WERI-Rb-1 (cell line): ENCODE measurements at regions not wholly inside any gene's neighbourhood (a gene's known extent, or its start where the extent isn't known, plus 50 kb on each side); places are given as distances from the start of the nearest gene placed in this dataset.
"Not testable (repeated sequence)": the region's sequence is repeated elsewhere in the genome, so short reads cannot be mapped to it uniquely, and the experiment has no call there.

Experiments used
- DNase-seq: peaks from one replicate; pipeline ENCODE4 v3.0.0-alpha.2; 2020
- H3K27ac ChIP-seq: fragments of 250-450 bp; sonication (Bioruptor Pico); 2 replicates; pipeline ENCODE4 v1.5.1; 2020; ENCODE audit warnings: mild to moderate bottlenecking, moderate library complexity
- H3K27me3 ChIP-seq: fragments of 250-450 bp; sonication (Bioruptor Pico); 2 replicates; pipeline ENCODE4 v1.5.1; 2021; ENCODE audit warnings: mild to moderate bottlenecking, low read depth, moderate library complexity; ENCODE audit not compliant: insufficient read depth, severe bottlenecking
- H3K36me3 ChIP-seq: fragments of 250-450 bp; sonication (Bioruptor Pico); 2 replicates; pipeline ENCODE4 v1.5.1; 2020; ENCODE audit warnings: mild to moderate bottlenecking, moderate library complexity
- H3K4me3 ChIP-seq: 2 replicates; pipeline ENCODE4 v1.5.1; 2011; ENCODE audit warnings: low read depth, mild to moderate bottlenecking, control low read depth, low read length
- H3K9me3 ChIP-seq: fragments of 250-450 bp; sonication (Bioruptor Pico); 2 replicates; pipeline ENCODE4 v1.5.1; 2021; ENCODE audit warnings: mild to moderate bottlenecking, moderate library complexity; ENCODE audit not compliant: severe bottlenecking
- TF ChIP-seq, protein P1 (sequence below): IDR thresholded peaks from 2 replicates; pipeline ENCODE4 v1.5.1; 2011; ENCODE audit warnings: low read depth, mild to moderate bottlenecking, control low read depth, inconsistent platforms, low read length

DNA sequence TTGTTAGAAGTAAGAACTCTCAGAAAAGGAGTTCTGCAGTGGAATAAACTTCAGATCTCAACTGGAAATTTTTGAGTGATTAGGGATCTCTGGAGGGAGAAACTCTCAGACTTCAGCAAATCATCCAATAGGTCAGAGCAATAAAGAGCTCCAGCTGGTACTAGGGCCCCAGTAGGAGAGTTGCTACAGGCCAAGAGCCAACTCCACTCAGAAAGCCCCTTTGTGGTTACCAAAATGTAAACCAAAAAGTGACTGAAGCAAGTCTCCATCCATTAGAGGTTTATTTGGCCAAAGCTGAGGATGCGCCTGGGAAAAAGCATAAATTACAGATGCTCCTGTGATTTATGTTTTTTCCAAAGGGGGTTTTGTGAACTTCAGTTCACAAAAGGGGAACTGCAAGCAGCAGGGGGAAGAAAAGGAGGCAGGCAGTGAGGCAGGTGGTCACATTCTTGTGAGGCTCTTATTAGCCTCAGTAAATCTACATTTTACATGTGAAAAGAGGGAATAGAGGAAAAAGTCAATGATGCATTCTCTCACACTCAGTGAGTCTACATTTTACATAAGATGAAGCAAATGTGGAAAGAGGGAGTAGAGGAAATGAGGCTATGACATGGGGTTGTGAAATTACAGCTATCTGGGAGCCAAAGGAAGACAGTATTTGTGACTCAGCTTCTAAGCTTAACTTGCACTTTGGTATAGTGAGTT is 92.4 kb upstream of the DAZL start:
- TF ChIP-seq, protein P1, sequence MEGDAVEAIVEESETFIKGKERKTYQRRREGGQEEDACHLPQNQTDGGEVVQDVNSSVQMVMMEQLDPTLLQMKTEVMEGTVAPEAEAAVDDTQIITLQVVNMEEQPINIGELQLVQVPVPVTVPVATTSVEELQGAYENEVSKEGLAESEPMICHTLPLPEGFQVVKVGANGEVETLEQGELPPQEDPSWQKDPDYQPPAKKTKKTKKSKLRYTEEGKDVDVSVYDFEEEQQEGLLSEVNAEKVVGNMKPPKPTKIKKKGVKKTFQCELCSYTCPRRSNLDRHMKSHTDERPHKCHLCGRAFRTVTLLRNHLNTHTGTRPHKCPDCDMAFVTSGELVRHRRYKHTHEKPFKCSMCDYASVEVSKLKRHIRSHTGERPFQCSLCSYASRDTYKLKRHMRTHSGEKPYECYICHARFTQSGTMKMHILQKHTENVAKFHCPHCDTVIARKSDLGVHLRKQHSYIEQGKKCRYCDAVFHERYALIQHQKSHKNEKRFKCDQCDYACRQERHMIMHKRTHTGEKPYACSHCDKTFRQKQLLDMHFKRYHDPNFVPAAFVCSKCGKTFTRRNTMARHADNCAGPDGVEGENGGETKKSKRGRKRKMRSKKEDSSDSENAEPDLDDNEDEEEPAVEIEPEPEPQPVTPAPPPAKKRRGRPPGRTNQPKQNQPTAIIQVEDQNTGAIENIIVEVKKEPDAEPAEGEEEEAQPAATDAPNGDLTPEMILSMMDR: no peak
- no peak for DNase-seq
- H3K9me3 ChIP-seq: no peaks in the 10 kb centered on the region
- H3K27ac ChIP-seq: no peak overlapping the region
- no peak overlapping the region for H3K4me3 ChIP-seq
- H3K27me3 ChIP-seq: no peaks in the 10 kb centered on the region
- H3K36me3 ChIP-seq: no peaks in the 10 kb centered on the region

DNA sequence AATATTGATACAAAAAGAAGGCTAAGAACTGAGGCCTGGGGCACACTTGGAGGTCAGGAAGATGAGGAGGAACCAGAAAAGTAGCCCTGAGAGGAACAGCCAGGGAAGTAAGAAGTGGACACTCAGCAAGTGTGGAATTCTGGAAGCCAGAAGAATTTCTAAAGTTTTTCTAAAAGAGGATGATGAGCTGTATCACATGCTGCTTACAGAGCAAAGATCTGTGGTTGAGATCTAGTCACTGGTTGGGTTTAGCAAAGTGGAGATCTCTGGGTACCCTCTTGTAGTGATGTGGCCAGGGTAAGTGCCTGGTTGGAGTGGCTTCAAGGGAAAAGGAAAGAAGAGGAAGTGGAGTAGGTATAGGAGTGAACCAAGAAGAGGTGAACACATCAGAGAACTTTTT is 95.4 kb upstream of the DAZL start:
- DNase-seq: no peak
- TF ChIP-seq, protein P1: no peak
- no peaks in the 10 kb centered on the region for H3K9me3 ChIP-seq
- no peak overlapping the region for H3K4me3 ChIP-seq
- H3K36me3 ChIP-seq: no peaks in the 10 kb centered on the region
- H3K27ac ChIP-seq: no peak overlapping the region
- H3K27me3 ChIP-seq: no peaks in the 10 kb centered on the region

DNA sequence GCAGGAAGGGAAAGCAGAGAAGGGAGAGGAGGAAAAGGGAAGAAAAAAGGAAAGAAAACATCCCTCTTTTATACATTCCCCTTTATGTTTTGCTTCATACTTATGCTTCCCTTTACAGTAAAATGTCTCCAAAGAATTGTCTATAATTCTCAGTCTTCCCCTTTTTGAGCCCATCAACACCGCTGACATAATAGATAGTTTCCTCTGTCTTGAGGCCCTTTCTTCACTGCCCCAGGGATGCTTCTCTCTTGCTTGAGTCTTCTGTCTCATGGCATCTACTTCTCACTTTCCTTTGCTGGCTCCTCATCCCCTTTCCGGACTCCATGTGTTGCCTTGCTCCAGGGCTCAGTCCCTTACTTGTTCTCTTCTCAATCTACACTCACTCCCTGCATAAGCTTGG is 99.7 kb upstream of the DAZL start:
- TF ChIP-seq, protein P1: no peak
- Histone ChIP-seq H3K9me3 (no peaks in the 10 kb centered on the region), H3K27me3 (no peaks in the 10 kb centered on the region), H3K4me3 (no peak overlapping the region), H3K27ac (no peak overlapping the region), H3K36me3 (no peaks in the 10 kb centered on the region)
- no peak for DNase-seq

DNA sequence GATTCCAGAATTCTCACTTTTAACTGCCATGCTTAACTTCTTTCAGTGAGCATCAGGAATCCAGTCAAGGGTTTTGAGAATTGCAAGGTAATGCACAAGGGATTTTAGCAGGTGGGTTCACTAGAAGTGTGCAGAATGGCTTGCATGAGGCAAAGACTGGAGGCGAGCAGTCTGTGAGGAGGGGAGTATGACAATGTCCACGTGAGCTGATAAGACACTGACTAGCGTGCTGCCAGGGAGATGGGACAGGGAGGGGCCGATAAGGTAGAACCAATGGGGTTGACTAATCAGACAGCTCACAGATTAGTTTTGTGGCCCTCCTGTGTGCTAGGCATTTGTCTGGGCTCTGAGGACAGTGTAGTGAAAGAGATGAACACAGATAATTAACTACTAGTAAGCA is 102.0 kb upstream of the DAZL start:
- TF ChIP-seq, protein P1: no peak
- no peaks in the 10 kb centered on the region for H3K27me3 ChIP-seq
- no peak overlapping the region for H3K27ac ChIP-seq
- H3K4me3 ChIP-seq: no peak overlapping the region
- H3K36me3 ChIP-seq: no peaks in the 10 kb centered on the region
- no peaks in the 10 kb centered on the region for H3K9me3 ChIP-seq
- no peak for DNase-seq

DNA sequence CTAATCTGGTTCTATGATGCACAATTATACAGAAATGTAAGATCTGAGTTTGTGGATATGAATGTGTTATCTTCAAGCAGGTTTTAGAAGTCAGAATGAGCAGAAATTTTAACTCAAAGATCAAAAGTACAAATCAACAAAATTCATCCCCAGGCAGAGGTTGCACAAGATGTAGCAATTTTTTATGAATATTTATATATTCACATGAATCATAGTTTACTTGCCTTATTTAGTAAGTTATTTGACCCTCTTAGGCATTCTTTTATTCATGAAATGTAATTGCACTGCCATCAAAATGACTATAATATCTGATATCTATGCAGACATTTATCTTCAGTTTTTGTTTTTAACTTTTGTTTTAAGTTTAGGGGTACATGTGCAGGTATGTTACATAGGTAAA is 103.1 kb upstream of the DAZL start:
- no peaks in the 10 kb centered on the region for H3K36me3 ChIP-seq
- no peak overlapping the region for H3K27ac ChIP-seq
- no peaks in the 10 kb centered on the region for H3K27me3 ChIP-seq
- TF ChIP-seq, protein P1: no peak
- no peak overlapping the region for H3K4me3 ChIP-seq
- no peaks in the 10 kb centered on the region for H3K9me3 ChIP-seq
- no peak for DNase-seq

DNA sequence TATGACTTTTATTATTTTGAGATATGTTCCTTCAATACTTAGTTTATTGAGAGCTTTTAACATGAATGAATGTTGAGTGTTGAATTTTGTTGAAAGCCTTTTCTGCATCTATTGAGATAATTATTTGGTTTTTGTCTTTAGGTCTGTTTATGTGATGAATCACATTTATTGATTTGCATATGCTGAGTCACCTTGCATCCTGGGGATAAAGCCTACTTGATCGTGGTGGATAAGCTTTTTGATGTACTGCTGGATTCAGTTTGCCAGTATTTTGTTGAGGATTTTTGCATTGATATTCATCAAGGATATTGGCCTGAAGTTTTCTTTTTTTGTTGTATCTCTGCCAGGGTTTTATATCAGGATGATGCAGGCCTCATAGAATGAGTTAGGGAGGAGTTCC is 106.5 kb upstream of the DAZL start:
- H3K27ac ChIP-seq, H3K36me3 ChIP-seq, DNase-seq, H3K27me3 ChIP-seq, H3K4me3 ChIP-seq, H3K9me3 ChIP-seq: not testable (repeated sequence)
